ENCODE measurements at regions not wholly inside any gene's neighbourhood (a gene's known extent, or its start where the extent isn't known, plus 50 kb on each side); places are given as distances from the start of the nearest gene placed in this dataset.

DNA sequence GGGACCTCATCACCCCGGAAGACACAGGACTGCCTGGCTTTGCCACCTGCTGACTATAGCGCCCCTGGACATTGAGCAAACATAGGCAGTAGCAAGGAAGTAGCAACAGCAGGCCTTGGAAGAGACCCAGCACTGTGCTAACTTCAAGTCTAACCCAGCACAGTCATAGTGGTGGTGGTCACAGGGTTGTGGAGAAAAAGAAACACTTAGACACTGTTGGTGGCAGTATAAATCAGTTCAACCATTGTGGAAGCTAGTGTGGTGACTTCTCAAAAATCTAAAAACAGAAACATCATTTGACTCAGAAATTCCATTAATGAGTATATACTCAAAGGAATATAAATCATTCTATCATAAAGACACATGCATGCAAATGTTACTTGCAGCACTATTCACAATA lies 874.0 kb upstream of the EPHA5 start:
- TF ChIP-seq, protein P1, sequence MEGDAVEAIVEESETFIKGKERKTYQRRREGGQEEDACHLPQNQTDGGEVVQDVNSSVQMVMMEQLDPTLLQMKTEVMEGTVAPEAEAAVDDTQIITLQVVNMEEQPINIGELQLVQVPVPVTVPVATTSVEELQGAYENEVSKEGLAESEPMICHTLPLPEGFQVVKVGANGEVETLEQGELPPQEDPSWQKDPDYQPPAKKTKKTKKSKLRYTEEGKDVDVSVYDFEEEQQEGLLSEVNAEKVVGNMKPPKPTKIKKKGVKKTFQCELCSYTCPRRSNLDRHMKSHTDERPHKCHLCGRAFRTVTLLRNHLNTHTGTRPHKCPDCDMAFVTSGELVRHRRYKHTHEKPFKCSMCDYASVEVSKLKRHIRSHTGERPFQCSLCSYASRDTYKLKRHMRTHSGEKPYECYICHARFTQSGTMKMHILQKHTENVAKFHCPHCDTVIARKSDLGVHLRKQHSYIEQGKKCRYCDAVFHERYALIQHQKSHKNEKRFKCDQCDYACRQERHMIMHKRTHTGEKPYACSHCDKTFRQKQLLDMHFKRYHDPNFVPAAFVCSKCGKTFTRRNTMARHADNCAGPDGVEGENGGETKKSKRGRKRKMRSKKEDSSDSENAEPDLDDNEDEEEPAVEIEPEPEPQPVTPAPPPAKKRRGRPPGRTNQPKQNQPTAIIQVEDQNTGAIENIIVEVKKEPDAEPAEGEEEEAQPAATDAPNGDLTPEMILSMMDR (conservative IDR thresholded peaks at IDR 0.05; ENCODE audit: low read length), result no peak
- TF ChIP-seq EZH2phosphoT487 (IDR thresholded peaks at IDR 0.05; ENCODE audit: borderline replicate concordance, low read depth, low read length), result no peak
- no peaks in the 10 kb centered on the region for H3K36me3 ChIP-seq (ENCODE audit: insufficient read depth, low read length)
- H3K27ac ChIP-seq (ENCODE audit: low read depth, low read length, poor library complexity, severe bottlenecking), result no peak overlapping the region
- no peaks in the 10 kb centered on the region for H3K9me2 ChIP-seq (ENCODE audit: insufficient read depth, low read length)
- DNase-seq (ENCODE audit: low spot score), result no peak
- no peak overlapping the region for H3K4me3 ChIP-seq (ENCODE audit: low read depth, low read length, poor library complexity, severe bottlenecking)
- no peaks in the 10 kb centered on the region for H3K9me3 ChIP-seq (ENCODE audit: low read length)
- no peak overlapping the region for H3K4me2 ChIP-seq (ENCODE audit: low read length)
- BruUV-seq (replicated peaks), result no TSS peak
- POLR2A ChIA-PET, result interaction anchor here (0.6 kb wide), 1 partner anchor 60 kb away, joined by 4 read pairs; no protein-coding TSS in a partner anchor
- CTCF ChIA-PET (ENCODE audit: unreplicated experiment), result no interaction called here
- H2AFZ ChIP-seq (ENCODE audit: low read length), result no peak overlapping the region
- H3K79me2 ChIP-seq (ENCODE audit: insufficient read depth, low read depth, low read length), result no peaks in the 10 kb centered on the region
- intact Hi-C loops (cut with micrococcal nuclease; ENCODE audit: unreplicated experiment), result no loop called here
- H4K20me1 ChIP-seq (ENCODE audit: insufficient read depth, low read length), result no peaks in the 10 kb centered on the region
- no peaks in the 10 kb centered on the region for H3K4me1 ChIP-seq (ENCODE audit: insufficient read depth, low read length, poor library complexity, severe bottlenecking)

DNA sequence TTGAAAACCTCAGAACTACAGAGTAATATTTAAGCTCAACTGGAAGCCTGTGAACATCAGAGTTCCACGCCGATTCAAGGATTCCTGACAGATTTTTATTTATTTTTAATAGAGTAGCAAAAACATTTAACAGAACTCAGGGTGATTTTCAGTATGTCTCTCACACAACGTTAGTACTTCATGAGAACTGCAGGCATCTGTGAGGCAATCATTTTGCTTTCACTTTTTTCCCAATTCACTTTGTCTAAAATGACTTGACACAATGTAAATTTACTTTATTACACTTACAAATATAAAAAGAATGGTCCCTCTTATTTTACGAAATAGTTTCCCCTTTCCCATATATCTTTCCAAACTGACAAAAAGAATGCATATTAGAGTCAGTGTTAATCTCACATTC lies 869.5 kb upstream of the EPHA5 start:
- Histone ChIP-seq H3K36me3 (ENCODE audit: insufficient read depth, low read length) (no peaks in the 10 kb centered on the region), H2AFZ (ENCODE audit: low read length) (no peak overlapping the region), H3K4me2 (ENCODE audit: low read length) (no peak overlapping the region), H3K79me2 (ENCODE audit: insufficient read depth, low read depth, low read length) (no peaks in the 10 kb centered on the region), H3K4me1 (ENCODE audit: insufficient read depth, low read length, poor library complexity, severe bottlenecking) (no peaks in the 10 kb centered on the region), H4K20me1 (ENCODE audit: insufficient read depth, low read length) (no peaks in the 10 kb centered on the region), H3K4me3 (ENCODE audit: low read depth, low read length, poor library complexity, severe bottlenecking) (no peak overlapping the region), H3K27ac (ENCODE audit: low read depth, low read length, poor library complexity, severe bottlenecking) (no peak overlapping the region), H3K9me2 (ENCODE audit: insufficient read depth, low read length) (no peaks in the 10 kb centered on the region), H3K9me3 (ENCODE audit: low read length) (no peaks in the 10 kb centered on the region)
- CTCF ChIA-PET (ENCODE audit: unreplicated experiment), result no interaction called here
- DNase-seq (ENCODE audit: low spot score), result no peak
- intact Hi-C loops (cut with micrococcal nuclease; ENCODE audit: unreplicated experiment), result no loop called here
- no TSS peak for BruUV-seq (replicated peaks)
- POLR2A ChIA-PET, result no interaction called here
- TF ChIP-seq, protein P1 (conservative IDR thresholded peaks at IDR 0.05; ENCODE audit: low read length), result no peak
- TF ChIP-seq EZH2phosphoT487 (IDR thresholded peaks at IDR 0.05; ENCODE audit: borderline replicate concordance, low read depth, low read length), result no peak

DNA sequence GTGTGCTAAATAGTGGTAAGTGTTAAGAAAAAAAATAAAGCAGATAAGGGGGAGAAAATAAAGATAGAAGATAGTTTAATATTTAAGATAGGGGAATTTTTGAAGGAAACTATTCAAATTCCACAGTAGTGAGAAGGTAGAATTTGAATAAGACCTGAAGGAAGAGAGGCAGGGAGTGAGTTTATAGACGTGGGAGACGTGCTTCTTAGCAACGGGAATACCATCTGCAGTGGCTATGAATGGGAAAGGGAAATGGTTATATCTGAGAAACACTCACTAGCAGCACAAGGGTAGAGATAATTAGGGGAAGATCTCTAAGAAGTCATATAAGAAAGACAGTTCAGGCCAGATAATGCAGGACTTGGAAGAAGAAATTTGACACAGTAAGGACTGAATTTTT lies 854.5 kb upstream of the EPHA5 start:
- no TSS peak for BruUV-seq (replicated peaks)
- no peaks in the 10 kb centered on the region for H3K4me1 ChIP-seq (ENCODE audit: insufficient read depth, low read length, poor library complexity, severe bottlenecking)
- TF ChIP-seq, protein P1 (conservative IDR thresholded peaks at IDR 0.05; ENCODE audit: low read length), result no peak
- no peak for TF ChIP-seq EZH2phosphoT487 (IDR thresholded peaks at IDR 0.05; ENCODE audit: borderline replicate concordance, low read depth, low read length)
- H3K27ac ChIP-seq (ENCODE audit: low read depth, low read length, poor library complexity, severe bottlenecking), result no peak overlapping the region
- DNase-seq (ENCODE audit: low spot score), result no peak
- H3K36me3 ChIP-seq (ENCODE audit: insufficient read depth, low read length), result no peaks in the 10 kb centered on the region
- CTCF ChIA-PET (ENCODE audit: unreplicated experiment), result no interaction called here
- H3K4me3 ChIP-seq (ENCODE audit: low read depth, low read length, poor library complexity, severe bottlenecking), result no peak overlapping the region
- no peaks in the 10 kb centered on the region for H3K9me2 ChIP-seq (ENCODE audit: insufficient read depth, low read length)
- H3K79me2 ChIP-seq (ENCODE audit: insufficient read depth, low read depth, low read length), result no peaks in the 10 kb centered on the region
- no peak overlapping the region for H3K4me2 ChIP-seq (ENCODE audit: low read length)
- intact Hi-C loops (cut with micrococcal nuclease; ENCODE audit: unreplicated experiment), result no loop called here
- no peaks in the 10 kb centered on the region for H3K9me3 ChIP-seq (ENCODE audit: low read length)
- H4K20me1 ChIP-seq (ENCODE audit: insufficient read depth, low read length), result no peaks in the 10 kb centered on the region
- POLR2A ChIA-PET, result no interaction called here
- H2AFZ ChIP-seq (ENCODE audit: low read length), result no peak overlapping the region

All from OCI-LY7 (cell line).